ENCODE measurements at regions not wholly inside any gene's neighbourhood (a gene's known extent, or its start where the extent isn't known, plus 50 kb on each side); places are given as distances from the start of the nearest gene placed in this dataset.

DNA sequence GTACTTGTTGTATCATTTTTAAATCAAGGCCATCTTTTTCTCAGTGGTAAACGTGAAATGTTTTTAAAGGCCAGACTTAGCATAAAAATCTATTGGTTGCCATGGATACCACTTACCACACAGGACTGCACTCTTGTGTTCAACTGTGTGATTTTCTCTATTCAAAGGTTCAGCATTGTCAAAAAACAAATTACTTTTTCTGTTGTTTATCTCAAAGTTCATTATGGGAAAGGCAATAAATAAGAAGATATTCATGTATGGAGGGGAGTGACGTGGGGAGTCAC, 231.0 kb upstream of the GATB start:
- TF ChIP-seq SRF (IDR thresholded peaks at IDR 0.05; ENCODE audit: low read depth in 2 of 2, low read length in 2 of 2) (no peak), RCOR1 (conservative IDR thresholded peaks at IDR 0.05; ENCODE audit: low read depth, low read length) (no peak), RFX5 (IDR thresholded peaks at IDR 0.05; ENCODE audit: low read depth, low read length) (no peak)

Measured in GM12878 (cell line).